ENCODE measurements at regions not wholly inside any gene's neighbourhood (a gene's known extent, or its start where the extent isn't known, plus 50 kb on each side); places are given as distances from the start of the nearest gene placed in this dataset.
"Not testable (repeated sequence)": the region's sequence is repeated elsewhere in the genome, so short reads cannot be mapped to it uniquely, and the experiment has no call there.

DNA sequence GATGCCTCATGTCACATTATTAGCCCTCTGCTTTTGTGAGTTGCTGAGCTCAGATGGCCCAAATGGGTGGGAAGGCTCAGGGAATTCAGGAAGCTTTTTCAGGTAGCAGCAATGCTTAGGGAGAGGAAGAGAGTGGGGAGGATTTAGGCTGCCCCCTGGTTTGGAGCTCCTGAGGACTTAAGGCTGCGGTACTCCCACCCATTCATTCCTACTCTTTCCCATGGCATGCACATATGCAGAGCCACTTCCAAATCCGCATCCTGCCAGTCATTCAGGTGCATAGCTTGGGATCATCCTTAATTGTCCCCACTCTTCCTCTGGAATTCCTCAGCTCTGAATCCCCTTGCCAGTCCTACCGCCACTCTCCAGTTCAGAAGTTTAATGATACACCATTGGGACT is 343.1 kb upstream of the FRG2C start:
- DNase-seq (ENCODE audit: low read depth): no peak

DNA sequence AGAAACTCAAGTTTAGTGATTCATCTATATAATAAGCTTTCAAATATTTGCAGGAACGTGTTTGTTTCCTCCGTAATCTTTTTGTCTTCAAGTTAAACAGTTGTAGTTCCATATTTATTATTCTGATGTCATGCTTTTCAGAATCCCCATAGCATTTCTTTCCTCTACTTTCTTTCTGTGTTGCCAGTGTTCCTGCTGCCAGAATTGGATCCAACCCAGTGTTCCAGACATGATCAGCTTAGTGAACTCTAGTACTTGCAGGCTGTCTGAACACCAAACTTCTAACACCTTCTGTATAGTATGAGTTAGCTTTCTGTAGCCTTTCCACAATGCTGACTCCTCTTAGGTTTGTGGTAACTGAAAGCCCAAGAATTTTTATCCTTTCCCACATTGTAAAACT is 340.2 kb upstream of the FRG2C start:
- DNase-seq (ENCODE audit: low read depth): not testable (repeated sequence)

DNA sequence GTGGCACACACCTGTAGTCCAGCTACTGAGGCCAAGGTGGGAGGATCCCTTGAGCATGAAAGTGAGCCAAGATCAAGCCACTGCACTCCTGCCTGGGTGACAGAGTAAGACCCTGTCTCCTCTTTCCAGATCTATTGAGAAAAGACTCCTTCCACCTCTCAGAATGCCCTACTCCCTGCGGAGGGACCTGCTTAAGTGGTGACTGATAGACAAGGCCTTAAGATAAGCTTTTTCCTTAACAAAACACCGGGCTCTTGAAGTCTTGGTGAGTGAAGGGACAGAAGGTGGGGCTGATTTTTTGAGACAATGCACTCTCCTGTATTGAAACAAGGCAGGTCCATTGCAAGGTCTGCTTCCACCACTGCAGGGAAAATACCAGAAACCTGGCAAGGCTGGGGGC is 338.4 kb upstream of the FRG2C start:
- DNase-seq (ENCODE audit: low read depth): no peak

DNA sequence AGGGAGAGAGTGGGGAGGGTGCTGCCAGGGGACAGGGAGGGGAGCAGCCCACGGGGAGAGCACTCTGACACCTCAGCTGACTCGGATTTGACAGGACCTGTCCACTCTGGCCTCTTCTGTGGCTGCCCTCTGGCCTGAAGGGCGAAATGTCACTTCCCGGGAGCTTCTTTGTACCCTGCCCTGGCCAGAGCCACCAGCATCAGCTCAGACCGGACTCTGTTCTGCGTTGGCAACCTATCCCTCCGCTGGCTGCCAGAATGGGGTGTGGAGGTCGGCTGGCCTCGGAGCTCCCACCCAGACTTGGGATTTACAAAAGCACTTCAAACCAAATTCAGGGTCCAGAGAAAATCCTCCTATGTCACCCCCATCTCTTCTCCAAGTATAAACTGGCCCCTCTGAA is 336.7 kb upstream of the FRG2C start:
- DNase-seq (ENCODE audit: low read depth): no peak

DNA sequence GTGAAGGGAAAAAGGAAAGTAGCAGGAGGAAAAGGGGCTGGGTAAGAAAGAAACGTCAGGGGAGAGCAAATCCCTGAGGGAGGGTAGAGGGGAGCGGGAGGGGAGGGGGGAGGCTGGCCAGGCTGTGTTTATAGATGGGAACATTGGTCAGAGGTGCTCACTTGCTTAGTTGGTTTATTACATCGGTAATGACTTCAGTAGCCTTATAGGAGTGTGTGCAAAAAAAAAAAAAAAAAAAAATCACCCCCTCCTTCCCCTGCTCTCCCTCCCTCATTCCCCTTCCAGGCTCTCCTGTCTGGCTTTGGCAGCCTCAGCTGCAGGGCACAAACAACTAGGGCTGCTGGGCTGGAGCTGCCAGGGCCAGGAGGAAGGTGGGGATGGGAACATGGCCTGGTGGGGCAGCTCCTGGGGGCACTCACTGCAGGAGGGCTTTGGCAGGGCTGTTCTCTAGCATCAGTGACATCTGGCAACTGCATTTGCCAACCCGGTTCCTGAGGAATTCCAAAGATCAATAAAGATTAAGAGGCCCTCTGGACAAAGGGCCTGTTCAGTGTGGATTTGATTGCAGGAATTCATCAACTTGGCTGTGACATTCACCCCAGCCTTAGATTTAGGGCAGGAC is 334.5 kb upstream of the FRG2C start:
- DNase-seq (ENCODE audit: low read depth): no peak

DNA sequence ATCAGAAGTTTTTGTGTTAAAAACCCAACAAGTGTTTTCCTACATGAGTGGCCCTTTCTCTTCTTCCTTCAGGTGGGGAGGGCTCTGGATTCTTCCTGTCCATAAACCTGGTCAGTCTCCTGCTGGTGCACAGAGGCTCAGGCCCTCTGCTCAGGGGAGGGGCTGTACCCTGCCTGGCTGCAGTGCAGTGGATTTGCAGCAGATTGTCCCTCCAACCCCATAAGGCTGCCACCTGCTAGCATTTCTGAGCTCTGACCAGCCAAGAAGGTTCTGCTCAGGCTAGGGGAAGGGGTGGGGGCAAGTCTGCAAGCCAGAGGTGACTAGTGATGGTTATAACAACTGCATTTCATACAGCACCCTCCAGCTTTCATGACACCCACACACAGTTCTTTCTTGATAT is 333.7 kb upstream of the FRG2C start:
- DNase-seq (ENCODE audit: low read depth): not testable (repeated sequence)

DNA sequence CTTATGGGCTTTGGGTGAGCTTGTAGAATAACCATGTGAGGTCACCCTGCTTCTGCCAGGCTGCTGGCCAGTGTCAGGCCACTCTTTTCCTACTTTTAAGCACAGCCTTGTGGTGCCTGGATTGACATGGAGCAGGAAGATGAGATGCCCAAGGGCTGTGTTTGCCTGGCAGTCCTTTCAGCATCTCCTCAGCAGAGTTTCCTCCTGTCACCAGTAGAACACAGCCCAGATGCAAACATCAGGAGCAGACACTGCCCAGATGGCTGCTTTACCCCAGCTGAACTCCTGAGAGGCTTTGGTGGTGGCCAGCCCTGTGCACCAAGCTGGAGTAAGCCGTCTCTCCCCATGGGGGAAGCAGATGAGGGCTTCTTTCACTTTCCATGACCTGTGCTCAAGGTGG is 332.0 kb upstream of the FRG2C start:
- not testable (repeated sequence) for DNase-seq (ENCODE audit: low read depth)

DNA sequence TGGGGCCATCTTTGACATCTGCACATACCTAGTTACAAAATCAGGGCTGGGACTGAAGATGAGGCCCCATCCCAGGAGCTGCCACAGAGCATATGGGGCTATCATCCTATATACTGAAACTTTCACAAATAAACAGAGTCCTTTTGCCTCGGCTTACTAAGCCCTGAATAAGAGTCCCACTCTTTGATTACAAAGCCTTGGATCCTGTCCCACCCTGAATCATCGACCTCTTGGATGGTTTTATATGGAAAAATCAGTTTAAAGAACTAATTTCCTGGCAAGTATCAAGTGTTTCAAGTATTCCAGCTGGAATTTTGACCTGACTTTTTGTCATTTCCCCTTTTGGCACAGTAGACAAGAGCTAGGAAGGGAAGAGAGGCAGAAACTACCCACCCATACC is 331.3 kb upstream of the FRG2C start:
- DNase-seq (ENCODE audit: low read depth): no peak

DNA sequence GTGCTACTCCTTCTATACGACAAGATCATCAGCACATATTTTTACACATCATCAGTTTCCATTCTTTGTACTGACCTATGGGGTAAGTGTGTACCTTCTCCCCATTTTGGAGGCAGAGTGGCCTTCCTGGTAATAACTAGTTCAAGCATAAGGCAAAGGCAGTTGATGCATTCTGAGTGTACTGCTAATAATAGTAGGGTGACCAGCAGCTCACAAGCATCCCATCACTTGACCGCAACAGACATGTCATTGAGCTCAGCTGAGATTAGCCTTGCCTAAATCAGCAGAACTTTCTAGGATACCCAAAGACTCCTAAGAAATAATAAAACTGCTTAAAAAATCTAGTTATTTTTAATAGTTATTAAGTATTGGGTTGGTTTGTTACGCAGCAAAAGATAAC is 329.8 kb upstream of the FRG2C start:
- no peak for DNase-seq (ENCODE audit: low read depth)

DNA sequence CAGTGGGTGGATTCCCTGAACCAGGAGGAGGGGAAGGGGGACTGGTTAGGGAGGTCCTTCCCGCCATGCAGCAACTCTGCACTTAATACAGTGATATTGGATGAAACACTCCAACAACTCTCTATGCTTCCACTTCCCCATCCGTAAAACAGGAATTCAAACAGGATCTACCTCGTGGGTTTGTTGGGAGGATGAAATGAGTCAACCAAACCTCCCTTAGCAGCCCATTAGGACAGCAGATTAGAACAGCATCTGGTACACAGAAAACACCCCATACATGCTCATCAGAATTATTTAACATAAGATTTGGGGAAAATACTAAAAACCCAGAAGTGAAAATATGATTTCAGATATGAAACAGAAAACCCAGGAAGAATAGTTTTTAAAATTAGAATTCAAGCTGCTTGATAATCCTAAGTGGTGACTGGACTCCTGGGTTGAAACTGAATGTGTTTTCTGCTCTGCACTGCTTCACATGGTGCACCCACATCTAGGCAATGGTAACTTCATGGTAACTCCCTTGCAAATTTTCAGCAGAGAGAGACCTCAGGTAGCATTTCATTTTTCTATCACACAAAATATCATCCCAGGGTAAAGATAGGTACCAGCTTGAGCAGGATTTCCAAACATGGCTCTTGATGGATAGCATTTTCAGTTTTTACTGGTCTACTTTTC is 326.8 kb upstream of the FRG2C start:
- no peak for DNase-seq (ENCODE audit: low read depth)

DNA sequence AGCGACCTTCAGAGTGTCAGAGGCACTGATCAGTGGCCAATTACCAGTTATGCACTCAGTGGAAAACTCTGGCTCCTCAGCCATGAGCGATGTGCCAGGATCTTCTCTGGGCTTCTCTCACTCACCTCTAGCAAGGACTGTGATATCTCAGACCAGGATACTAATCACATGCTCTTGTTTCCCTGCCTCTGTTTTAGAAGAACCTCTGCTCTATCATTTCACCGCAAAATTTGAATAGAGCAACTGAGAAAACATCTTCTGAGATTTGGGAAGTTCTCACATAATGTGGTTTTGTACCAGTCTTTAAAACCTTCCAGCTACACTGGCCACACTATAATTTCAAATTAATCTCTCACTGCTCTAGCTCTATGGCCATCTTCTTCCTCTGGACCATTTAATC is 325.8 kb upstream of the FRG2C start:
- no peak for DNase-seq (ENCODE audit: low read depth)

DNA sequence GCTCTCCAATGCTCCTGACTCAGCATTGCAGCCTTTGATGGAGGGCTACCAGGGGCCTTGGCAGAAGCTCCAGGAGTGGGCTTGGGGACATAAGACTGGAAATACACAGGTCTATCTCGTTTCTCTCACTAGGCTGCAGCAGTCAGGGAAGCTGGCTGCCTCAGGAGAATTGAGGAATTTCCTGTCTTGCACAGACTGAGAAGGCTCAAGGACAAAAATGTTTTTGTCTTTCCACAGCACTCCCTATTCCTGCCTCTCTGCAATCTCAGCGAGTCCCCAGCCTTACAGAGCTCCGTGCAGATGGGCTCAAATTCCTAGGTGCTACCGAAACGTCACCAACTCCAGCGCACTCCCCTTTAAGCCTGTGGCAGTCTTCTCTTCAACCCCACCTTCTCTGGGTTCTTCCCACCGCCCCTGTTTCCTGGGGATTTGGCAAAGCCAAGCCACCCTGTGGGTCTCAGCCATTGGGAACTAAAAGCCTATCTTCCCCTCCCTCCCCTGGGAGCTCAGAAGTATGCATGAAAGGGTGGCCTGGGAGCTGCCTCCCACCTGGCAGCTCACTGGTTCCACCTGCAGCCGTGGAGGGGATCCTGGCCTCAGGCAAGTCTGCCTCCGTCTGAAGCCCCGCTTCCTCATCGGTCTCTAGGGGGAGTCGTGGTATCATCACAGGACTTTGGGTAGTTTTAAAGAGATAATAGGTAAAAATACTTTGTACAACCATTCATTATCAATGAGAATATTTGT is 322.6 kb upstream of the FRG2C start:
- DNase-seq (ENCODE audit: low read depth): no peak

DNA sequence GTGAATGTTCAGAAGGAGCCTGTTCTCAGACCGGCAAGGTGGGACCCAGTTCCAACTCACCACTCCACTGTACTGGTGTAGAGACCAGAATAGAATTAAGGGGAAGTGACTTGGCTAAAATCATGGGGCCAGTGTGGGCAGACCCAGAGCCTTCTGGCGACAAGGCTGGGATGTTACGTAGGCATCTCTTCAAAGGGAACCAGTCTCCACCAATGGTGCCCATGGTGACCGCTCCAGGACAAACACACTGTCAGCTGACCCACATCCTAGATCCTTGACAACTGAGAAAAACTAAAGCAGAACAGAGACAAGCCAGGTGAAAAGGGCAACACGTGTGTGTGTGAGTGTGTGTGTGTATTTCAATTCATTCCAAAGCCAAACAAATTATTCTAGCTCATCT is 321.7 kb upstream of the FRG2C start:
- no peak for DNase-seq (ENCODE audit: low read depth)

DNA sequence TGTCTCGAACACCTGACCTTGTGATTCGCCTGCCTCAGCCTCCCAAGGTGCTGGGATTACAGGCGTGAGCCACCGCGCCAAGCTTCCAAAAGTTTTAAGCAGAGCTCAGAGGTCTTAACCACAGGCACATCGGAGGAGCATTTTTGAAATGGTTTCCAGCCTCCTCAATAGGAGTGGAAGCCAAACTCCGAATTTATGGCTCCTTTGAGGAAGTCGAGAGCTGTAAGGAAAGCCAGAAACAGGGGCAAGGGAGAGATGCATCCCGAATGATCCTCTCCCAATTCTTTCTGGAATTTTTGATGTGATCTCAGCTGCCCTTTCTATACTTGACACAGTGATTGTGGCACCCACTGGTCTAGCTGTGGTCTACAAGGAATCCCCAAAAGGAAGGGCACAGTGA is 313.6 kb upstream of the FRG2C start:
- not testable (repeated sequence) for DNase-seq (ENCODE audit: low read depth)

DNA sequence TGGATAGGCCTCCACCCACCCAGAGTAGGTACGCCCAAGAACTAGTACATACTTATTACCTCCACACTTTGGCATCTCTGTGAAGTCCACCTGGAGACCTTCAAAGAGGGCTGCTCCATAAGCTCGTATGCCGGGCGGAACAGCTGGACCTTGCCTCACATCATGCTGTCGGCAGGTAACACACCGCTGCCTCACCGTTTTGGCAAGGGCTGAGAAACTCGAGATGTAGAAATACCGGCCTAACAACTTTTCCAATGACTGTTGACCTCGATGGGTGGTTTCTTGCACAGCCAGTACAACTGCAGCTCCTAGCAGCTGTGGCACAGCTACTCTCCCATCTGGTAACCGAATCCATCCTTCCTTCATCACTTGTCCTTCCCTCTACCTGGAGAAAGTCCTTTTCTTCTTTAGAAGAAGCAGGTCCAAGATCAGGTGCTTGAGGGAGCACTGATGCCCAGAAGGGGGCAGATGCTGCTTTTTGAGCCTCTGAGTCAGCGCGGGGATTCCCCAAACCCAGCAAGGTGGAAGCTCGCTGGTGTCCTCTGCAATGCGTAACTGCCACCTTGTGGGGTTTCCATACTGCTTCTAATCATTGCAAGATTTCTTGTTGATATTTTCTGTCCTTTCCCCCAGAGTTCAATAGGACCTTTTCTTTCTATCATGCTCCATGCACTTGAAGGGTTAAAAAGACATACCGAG is 301.9 kb upstream of the FRG2C start:
- not testable (repeated sequence) for DNase-seq (ENCODE audit: low read depth)

DNA sequence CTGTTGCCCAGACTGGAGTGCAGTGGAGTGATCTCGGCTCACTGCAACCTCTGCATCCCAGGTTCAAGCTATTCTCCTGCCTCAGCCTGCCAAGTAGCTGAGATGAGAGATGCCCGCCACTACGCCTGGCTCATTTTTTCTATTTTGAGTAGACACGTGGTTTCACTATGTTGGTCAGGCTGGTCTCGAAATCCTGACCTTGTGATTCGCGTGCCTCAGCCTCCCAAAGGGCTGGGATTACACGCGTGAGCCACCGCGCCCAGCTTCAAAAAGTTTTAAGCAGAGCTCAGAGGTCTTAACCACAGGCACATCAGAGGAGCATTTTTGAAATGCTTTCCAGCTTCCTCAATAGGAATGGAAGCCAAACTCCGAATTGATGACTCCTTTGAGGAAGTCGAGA is 291.2 kb upstream of the FRG2C start:
- DNase-seq (ENCODE audit: low read depth): not testable (repeated sequence)

DNA sequence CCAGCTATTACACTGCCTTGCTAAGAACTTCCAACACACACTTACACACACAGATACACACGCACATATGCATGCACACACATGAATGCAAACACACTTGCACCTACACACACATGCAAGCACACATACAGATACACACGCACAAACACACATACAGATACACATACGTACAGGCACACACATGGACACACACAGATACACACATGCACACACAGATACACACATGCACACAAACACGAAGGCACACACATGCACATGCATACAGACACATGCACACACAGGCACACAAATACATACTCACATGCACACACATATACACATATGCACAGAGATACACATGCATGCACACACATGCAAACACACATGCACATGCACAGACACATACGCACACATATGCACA is 284.3 kb upstream of the FRG2C start:
- DNase-seq (ENCODE audit: low read depth): not testable (repeated sequence)

DNA sequence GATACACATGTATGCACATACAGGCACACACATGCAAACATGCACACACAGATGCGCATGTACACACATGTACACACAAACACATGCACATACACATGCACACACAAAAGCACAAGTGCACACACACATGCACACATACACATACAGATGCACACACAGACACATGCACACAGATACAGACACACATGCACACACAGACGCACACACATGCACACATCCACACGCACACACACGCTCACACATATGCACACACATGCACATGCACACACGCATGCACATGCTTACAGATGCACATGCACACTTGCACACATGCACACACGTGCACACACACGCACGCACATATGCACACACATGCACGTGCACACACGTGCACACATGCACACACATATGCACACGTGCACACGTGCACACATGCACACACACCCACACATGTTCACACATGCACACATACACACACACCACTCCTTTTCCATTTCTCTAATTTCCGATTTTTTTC is 283.8 kb upstream of the FRG2C start:
- DNase-seq (ENCODE audit: low read depth): no peak

DNA sequence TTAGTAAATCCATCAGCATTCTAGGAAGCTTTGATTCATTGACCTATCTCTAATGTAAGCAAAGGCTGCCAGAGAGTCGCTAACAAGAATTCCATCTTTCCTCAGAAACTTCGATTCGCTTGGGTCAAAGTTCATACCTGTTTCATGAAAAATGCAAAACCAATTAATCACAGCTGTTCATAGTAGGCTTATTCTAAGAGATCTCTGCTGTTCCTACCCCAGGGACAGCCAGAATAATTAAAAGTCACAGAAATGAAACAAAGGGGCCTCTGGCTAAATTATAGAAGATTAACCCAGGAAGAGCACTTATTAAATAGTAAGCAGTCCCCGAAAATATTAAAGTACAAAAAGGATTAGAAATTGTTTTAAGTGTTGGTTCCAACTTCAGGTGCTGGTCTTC is 280.1 kb upstream of the FRG2C start:
- DNase-seq (ENCODE audit: low read depth): not testable (repeated sequence)

DNA sequence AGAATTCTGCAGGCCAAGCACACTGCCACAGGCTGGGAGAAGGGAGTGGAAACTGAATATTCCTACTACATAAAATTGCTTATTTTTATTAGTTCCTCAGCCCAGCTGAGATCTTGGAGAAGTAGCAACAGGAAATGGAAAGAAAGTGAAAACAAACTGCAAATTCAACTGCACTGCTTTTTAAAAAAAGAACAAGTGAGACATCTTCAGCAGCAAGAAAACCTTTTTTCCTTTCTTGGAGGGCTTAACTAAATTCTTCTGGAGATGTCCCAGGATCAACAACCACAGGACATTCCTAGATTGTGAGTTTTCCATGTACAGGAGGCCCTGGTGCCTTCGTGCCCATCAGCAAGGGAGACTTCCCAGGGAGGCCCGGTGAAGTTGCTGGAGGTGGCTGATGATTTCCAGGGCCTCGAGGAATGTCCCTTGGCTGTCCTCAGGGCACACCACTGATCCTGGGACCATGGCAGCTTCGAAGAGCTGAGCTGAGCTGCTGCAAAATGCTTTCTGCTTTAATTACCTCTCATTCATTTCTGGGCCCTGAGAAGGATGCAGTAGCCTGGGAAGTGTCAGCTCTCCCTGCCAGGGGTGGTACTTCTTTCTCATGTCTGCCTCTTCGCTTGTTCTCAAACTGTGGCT is 275.5 kb upstream of the FRG2C start:
- not testable (repeated sequence) for DNase-seq (ENCODE audit: low read depth)

DNA sequence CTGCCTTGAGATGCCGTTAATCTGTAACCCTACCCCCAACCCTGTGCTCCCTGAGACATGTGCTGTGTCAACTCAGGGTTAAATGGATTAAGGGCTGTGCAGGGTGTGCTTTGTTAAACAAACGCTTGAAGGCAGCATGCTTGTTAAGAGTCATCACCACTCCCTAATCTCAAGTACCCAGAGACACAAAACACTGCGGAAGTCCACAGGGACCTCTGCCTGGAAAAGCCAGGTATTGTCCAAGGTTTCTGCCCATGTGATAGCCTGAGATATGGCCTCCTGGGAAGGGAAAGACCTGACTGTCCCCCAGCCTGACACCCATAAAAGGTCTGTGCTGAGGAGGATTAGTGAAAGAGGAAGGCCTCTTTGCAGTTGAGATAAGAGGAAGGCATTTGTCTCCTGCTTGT is 270.8 kb upstream of the FRG2C start:
- DNase-seq (ENCODE audit: low read depth): not testable (repeated sequence)

DNA sequence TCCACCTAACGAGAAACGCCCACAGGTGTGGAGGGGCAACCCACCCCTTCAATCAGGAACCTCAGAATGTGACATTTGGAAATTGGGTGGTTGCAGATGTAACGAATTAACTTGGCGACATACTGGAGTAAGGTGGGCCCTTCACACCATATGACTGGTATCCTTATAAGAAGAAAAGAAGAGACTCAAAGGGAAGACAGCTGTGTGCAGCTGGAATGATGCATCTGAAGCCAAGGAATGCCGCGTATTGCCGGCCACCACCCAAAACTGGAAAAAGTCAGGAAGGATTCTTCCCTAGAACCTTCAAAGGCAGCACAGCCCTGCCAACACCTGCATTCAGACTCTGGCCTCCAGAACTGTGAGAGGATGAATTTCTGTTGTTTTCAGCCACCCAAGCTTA is 270.0 kb upstream of the FRG2C start:
- not testable (repeated sequence) for DNase-seq (ENCODE audit: low read depth)

All from ELR (cell line).